GM08714 (cell line): ENCODE measurements at regions not wholly inside any gene's neighbourhood (a gene's known extent, or its start where the extent isn't known, plus 50 kb on each side); places are given as distances from the start of the nearest gene placed in this dataset.

ENCODE experiments used
- H3K4me3 ChIP-seq: fragments of 200-500 bp; sonication (Bioruptor generic); 2 replicates; pipeline ENCODE4 v1.5.1; 2014; ENCODE audit warnings: mild to moderate bottlenecking, low read length, inconsistent platforms
- ZNF274 ChIP-seq: IDR thresholded peaks from 2 replicates; pipeline ENCODE4 v1.6.1; 2012; ENCODE audit warnings: mild to moderate bottlenecking, low read depth, low read length

DNA sequence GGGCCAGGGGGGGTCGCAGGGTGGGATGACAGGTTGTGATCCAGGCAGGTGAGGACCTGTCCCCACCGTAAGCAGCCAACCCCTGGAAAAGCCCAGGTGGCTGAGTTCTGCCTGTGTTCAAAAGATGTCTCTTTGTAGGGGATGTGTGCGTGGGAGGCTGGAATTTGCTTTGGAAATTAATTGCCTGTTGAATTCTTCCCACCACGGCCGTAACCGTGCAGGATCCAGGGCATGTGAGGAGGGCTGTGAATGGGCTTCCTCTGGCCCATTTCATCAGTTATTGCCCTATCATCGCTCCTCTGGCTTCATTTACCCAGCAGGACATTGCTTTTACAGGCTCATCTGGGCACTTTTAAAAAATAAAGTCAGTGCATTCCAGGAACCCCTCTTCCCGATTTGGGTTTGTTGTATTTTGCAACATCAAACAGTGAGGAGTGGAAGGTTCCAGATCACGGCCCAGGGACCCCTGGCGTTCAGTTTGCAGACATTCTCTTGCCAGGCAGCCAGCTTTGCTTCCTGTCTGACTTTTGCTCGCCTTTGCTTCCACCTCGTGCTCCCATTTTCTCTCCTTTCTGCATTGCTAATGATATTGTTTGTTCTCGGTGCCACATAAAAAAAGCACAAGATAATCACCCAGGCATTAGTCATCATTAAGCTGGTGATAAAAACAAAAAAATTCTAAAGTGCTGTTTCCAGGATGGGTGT, 1306.6 kb downstream of the BRD1 start:
- no peak overlapping the region for H3K4me3 ChIP-seq
- TF ChIP-seq ZNF274, result no peak

GRCh38 chr22:48520207-48520606, 1307.5 kb downstream of the BRD1 start:
- no peak for TF ChIP-seq ZNF274

GRCh38 chr22:48517039-48518030, 1310.3 kb downstream of the BRD1 start:
- TF ChIP-seq ZNF274, result no peak
- H3K4me3 ChIP-seq, result no peak overlapping the region

More at GRCh38 chr22:48520207-48520606, 1307.5 kb downstream of the BRD1 start:
- H3K4me3 ChIP-seq, result no peak overlapping the region

GRCh38 chr22:48516571-48516970, 1311.1 kb downstream of the BRD1 start:
- no peak overlapping the region for H3K4me3 ChIP-seq
- no peak for TF ChIP-seq ZNF274

- no peak for TF ChIP-seq ZNF274
- no peak overlapping the region for H3K4me3 ChIP-seq
Observed at GRCh38 chr22:48515571-48516200, 1312.0 kb downstream of the BRD1 start.

- no peak for TF ChIP-seq ZNF274
- no peak overlapping the region for H3K4me3 ChIP-seq
Observed at GRCh38 chr22:48513929-48514328, 1313.7 kb downstream of the BRD1 start.

GRCh38 chr22:48513446-48513845, 1314.2 kb downstream of the BRD1 start:
- no peak overlapping the region for H3K4me3 ChIP-seq
- no peak for TF ChIP-seq ZNF274

DNA sequence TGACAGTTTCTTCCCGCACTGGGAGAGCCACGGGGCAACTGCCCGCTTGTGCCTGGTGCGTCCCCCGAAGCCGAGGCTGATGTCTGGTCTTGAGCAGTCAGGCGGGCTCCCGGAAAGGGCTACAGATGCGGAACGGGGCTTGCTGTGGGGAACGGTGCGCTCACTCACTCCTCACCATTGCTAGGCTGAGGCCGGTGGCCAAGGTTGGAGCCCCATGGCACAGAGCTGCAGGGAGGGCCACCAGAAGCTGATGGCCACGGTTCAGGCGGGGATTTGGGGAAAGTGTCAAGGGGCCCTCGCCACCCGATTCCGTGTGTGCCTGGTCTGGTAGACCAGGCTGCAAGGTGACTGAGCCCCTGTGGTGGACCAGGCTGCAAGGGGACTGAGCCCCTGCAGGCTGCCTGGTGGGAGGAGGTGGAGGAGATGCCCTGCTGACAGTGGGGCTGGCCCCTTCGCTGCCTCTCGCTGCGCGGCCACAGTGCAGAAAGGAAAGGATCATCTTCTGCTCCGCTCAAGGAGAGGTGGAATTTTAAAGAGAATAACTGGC, 1315.8 kb downstream of the BRD1 start:
- TF ChIP-seq ZNF274, result no peak
- H3K4me3 ChIP-seq, result no peak overlapping the region

GRCh38 chr22:48511211-48511610, 1316.5 kb downstream of the BRD1 start:
- TF ChIP-seq ZNF274, result no peak
- no peak overlapping the region for H3K4me3 ChIP-seq

GRCh38 chr22:48510599-48510998, 1317.1 kb downstream of the BRD1 start:
- no peak overlapping the region for H3K4me3 ChIP-seq
- no peak for TF ChIP-seq ZNF274

DNA sequence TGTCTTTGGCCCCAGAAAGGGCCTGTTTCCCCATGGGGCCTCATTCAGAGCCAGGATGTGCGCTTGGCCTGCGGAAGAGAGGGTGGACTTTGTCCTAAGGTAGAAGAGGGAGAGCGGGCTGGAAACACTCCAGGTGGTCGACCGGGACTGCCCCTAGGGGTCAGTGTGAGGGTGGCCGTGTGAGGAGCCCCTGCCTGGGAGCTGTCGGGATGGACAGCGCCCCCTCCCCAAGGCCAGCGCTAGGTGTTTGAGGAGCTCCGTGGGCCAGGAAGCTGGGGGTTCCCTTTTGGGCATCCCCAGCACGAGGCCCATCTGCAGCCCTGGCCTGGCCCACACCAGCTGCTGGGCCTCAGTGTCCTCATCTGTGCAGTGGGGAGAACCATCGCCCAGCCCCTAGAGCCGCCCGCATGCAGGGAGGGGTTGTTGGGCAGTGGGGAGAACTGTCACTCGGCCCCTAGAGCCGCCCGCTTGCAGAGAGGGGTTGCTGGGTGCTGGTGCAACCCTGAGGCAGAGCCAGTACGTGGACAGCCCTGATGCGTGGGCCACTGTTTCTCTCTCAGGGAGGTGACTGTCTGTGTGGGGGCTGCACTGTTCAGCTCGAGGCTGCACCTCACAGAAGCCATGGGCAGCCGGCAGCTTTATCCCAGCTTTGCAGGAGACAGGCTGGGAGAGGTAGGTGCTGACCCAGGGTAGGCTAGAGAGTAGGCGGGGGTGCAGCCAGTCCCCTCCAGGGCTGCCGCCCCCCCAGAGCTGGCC, 1319.9 kb downstream of the BRD1 start:
- no peak for TF ChIP-seq ZNF274

DNA sequence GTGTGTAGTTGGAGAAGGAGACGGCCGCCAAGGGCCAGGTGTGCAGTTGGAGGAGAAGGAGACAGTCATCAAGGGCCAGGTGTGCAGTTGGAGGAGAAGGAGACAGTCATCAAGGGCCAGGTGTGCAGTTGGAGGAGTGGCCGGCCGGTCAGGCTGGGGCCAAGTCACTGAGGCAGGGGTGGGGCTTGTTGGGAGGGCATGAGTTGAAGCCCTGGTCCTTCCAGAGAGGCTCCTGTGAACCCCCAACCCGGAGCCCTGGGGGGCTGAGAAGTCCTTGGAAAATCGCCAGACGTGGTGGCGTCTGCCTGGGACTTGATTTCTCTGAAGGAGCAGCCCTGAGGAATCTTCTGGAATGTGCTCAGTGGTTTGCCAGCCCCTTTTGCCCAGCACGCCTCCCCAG, 1320.5 kb downstream of the BRD1 start:
- TF ChIP-seq ZNF274, result no peak
- no peak overlapping the region for H3K4me3 ChIP-seq

More for the DNA sequence above, 1319.9 kb downstream of the BRD1 start:
- H3K4me3 ChIP-seq, result no peak overlapping the region

DNA sequence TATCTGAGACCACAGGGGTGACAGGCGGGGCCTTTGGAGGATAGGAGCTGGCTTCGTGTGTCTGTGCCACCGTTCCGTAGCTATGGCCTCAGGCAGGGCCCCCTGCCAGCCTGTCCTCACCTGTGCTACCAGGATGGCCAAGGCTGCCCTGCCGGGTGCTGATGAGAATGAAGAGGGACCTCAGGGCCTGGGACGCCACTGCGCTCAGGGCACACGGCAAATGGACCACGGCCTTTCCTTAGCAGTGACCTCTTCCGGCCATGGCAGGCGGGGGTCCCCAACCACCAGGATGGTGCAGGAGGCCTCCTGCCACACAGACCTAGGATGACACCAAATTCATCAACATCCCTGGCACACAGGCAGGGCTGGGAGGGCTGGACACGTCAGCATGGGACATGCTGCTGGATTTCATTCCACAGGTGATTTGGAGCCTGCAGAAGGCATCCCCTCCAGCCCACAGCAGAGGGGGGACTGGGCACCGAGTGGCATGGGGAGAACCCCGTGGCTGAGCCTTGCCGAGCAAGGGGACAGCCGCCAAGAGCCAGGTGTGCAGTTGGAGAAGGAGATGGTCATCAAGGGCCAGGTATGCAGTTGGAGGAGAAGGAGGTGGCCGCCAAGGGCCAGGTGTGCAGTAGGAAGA, 1321.0 kb downstream of the BRD1 start:
- TF ChIP-seq ZNF274, result no peak
- H3K4me3 ChIP-seq, result no peak overlapping the region
